Erythroblast (primary cell): ENCODE measurements at regions not wholly inside any gene's neighbourhood (a gene's known extent, or its start where the extent isn't known, plus 50 kb on each side); places are given as distances from the start of the nearest gene placed in this dataset.

Experiments used
- GATA1 ChIP-seq: IDR thresholded peaks from 2 replicates; pipeline ENCODE4 v1.6.1; 2011; ENCODE audit warnings: low read depth, mild to moderate bottlenecking, control low read depth, low read length, moderate library complexity
- POLR2A ChIP-seq: IDR thresholded peaks from 2 replicates; pipeline ENCODE4 v1.6.1; 2011; ENCODE audit warnings: mild to moderate bottlenecking, low read length

DNA sequence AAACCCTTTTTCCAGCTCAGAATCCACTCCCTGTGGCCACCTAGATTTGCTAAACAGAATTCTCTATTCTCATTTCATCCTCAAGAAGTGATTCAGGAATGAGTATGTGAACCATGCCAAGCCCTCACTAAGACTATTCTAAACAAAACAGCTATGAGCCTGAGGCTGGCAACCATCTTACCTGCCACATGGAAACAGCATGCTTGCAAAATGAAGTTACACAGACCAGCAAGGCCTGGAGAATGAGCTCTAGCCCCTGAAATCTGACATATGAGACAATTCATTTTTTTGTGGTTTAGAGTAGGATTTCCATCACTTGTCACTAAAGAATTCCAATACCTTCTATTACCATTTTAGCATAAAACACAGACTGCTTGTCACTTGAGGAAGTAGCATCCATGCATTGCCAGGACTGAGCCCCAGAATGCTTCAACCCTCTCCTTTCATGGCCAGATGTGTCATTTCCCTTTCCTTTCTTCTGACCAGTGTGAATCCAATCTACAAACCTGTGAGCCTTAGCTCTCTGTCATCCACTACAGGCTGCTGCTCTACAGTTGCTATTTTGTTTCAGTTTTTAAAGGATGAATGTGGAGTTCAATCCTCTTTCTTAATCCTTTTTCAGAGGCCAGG is 744.3 kb upstream of the ACVR2A start:
- TF ChIP-seq POLR2A (no peak), GATA1 (no peak)
